SK-N-SH (cell line): ENCODE measurements at regions not wholly inside any gene's neighbourhood (a gene's known extent, or its start where the extent isn't known, plus 50 kb on each side); places are given as distances from the start of the nearest gene placed in this dataset.
A peak's percentile ranks its signal among the peaks of the same experiment; 100 is the strongest.

Source experiments
- CTCF ChIA-PET: fragments of 300-600, 350-600 bp; formaldehyde crosslinking; extraction: SDS; loops from one replicate; lab custom pipeline; 2021; lab: Yijun Ruan, JAX
- POLR2A ChIA-PET: fragments of 350-600 bp; sonication (Branson Sonifier 250); formaldehyde crosslinking; extraction: SDS; loops from one replicate; lab custom pipeline; 2020; ENCODE audit warnings: antibody characterized with exemption, inconsistent platforms; lab: Yijun Ruan, JAX
- DNase-seq: peaks from one replicate; pipeline ENCODE4 v3.0.0; 2012
- H2AFZ ChIP-seq: fragments of 200-600 bp; sonication (generic); 2 replicates; pipeline ENCODE4 v1.8.1; 2016; ENCODE audit warnings: antibody characterized with exemption, mild to moderate bottlenecking, low read depth
- H3F3A ChIP-seq: fragments of 200-600 bp; sonication (generic); replicated peaks from 2 replicates; pipeline ENCODE3; 2016; ENCODE audit warnings: antibody characterized with exemption, mild to moderate bottlenecking; ENCODE audit not compliant: insufficient read depth
- H3K27ac ChIP-seq, 2 experiments: fragments of 200-500 bp in 1 of 2; fragments of 200-600 bp in 1 of 2; sonication (Bioruptor generic) in 1 of 2; sonication (generic), shearing (Covaris generic) in 1 of 2; 2 replicates each; pipeline versions ENCODE4 v1.5.1 to v1.6.1; 2014 to 2016; ENCODE audit warnings: low read depth in 2 of 2, inconsistent platforms in 1 of 2, low read length in 1 of 2, mild to moderate bottlenecking in 1 of 2, mixed read lengths in 1 of 2
- H3K27me3 ChIP-seq: fragments of 200-600 bp; sonication (generic), shearing (Covaris generic); 2 replicates; pipeline ENCODE4 v1.6.1; 2016; ENCODE audit warnings: mixed run types; ENCODE audit not compliant: insufficient read depth
- H3K36me3 ChIP-seq, 2 experiments: fragments of 200-500 bp in 1 of 2; fragments of 200-600 bp in 1 of 2; sonication (Bioruptor generic) in 1 of 2; sonication (generic) in 1 of 2; replicated peaks in 1 of 2; 2 replicates each; pipeline versions ENCODE3 to v1.5.1; 2014 to 2016; ENCODE audit warnings: low read length in 1 of 2, mild to moderate bottlenecking in 1 of 2; ENCODE audit not compliant: insufficient read depth in 2 of 2, control insufficient read depth in 1 of 2
- H3K4me1 ChIP-seq, 2 experiments: fragments of 200-500 bp in 1 of 2; fragments of 200-600 bp in 1 of 2; sonication (Bioruptor generic) in 1 of 2; sonication (generic), shearing (Covaris generic) in 1 of 2; 2 replicates each; pipeline versions ENCODE4 v1.5.1 to v1.6.1; 2014 to 2016; ENCODE audit warnings: low read depth in 1 of 2, low read length in 1 of 2, mixed run types in 1 of 2; ENCODE audit not compliant: insufficient read depth in 2 of 2, control insufficient read depth in 1 of 2
- H3K4me2 ChIP-seq: fragments of 200-600 bp; sonication (generic), shearing (Covaris generic); 2 replicates; pipeline ENCODE4 v1.6.1; 2017; ENCODE audit warnings: mixed run types
- H3K4me3 ChIP-seq, 2 experiments: fragments of 200-500 bp in 1 of 2; fragments of 200-600 bp in 1 of 2; sonication (Bioruptor generic) in 1 of 2; sonication (generic), shearing (Covaris generic) in 1 of 2; 2 replicates each; pipeline versions ENCODE4 v1.5.1 to v1.8.1; 2014 to 2016; ENCODE audit warnings: low read depth in 2 of 2, inconsistent platforms in 1 of 2, low read length in 1 of 2, mild to moderate bottlenecking in 1 of 2, mixed read lengths in 1 of 2, moderate library complexity in 1 of 2
- H3K79me2 ChIP-seq: fragments of 200-600 bp; sonication (generic); 2 replicates; pipeline ENCODE4 v1.8.1; 2017; ENCODE audit warnings: mild to moderate bottlenecking; ENCODE audit not compliant: insufficient read depth
- H3K9ac ChIP-seq: fragments of 200-600 bp; sonication (generic); 2 replicates; pipeline ENCODE4 v1.6.1; 2017; ENCODE audit warnings: mixed run types
- H3K9me2 ChIP-seq: fragments of 200-600 bp; sonication (generic); 2 replicates; pipeline ENCODE4 v1.6.1; 2017; ENCODE audit warnings: mixed run types
- H3K9me3 ChIP-seq: fragments of 200-600 bp; sonication (generic); 2 replicates; pipeline ENCODE4 v1.6.1; 2017; ENCODE audit warnings: mixed run types, mild to moderate bottlenecking, moderate library complexity
- H4K20me1 ChIP-seq: fragments of 200-600 bp; sonication (generic); 2 replicates; pipeline ENCODE4 v1.6.1; 2017; ENCODE audit warnings: mild to moderate bottlenecking, mixed run types; ENCODE audit not compliant: insufficient read depth
- ELF1 ChIP-seq: IDR thresholded peaks from 2 replicates; pipeline ENCODE4 v1.4.0; 2012
- EP300 ChIP-seq, 2 experiments: IDR thresholded peaks; 2 replicates each; pipeline versions ENCODE4 v1.4.0 to v1.6.1; 2012; ENCODE audit warnings: borderline replicate concordance in 1 of 2, low read depth in 1 of 2, low read length in 1 of 2
- FOSL2 ChIP-seq: IDR thresholded peaks from 2 replicates; pipeline ENCODE4 v1.4.0; 2012; ENCODE audit warnings: low read depth, mild to moderate bottlenecking, moderate library complexity, borderline replicate concordance
- GATA2 ChIP-seq: sonication (generic); formaldehyde crosslinking; IDR thresholded peaks from 2 replicates; pipeline ENCODE4 v1.5.0; 2020; ENCODE audit warnings: mild to moderate bottlenecking, missing genetic modification reagents
- MEF2A ChIP-seq: IDR thresholded peaks from 2 replicates; pipeline ENCODE4 v1.4.0; 2012; ENCODE audit warnings: low read depth, borderline replicate concordance
- NFIC ChIP-seq: IDR thresholded peaks from 2 replicates; pipeline ENCODE4 v1.4.0; 2012; ENCODE audit warnings: borderline replicate concordance
- RAD21 ChIP-seq: IDR thresholded peaks from 2 replicates; pipeline ENCODE4 v1.6.1; 2012; ENCODE audit warnings: mild to moderate bottlenecking, low read length
- RCOR1 ChIP-seq: fragments of 150-350 bp; IDR thresholded peaks from 2 replicates; pipeline ENCODE4 v1.6.1; 2017; ENCODE audit warnings: antibody characterized with exemption, low read length
- REST ChIP-seq: IDR thresholded peaks from 2 replicates; pipeline ENCODE4 v1.6.1; 2012; ENCODE audit warnings: mild to moderate bottlenecking, low read depth, low read length, moderate library complexity
- RFX5 ChIP-seq: IDR thresholded peaks from 2 replicates; pipeline ENCODE4 v1.6.1; 2012; ENCODE audit warnings: mild to moderate bottlenecking, improper control_type of control experiment, low read length
- SIN3A ChIP-seq: IDR thresholded peaks from 2 replicates; pipeline ENCODE4 v1.6.1; 2012; ENCODE audit warnings: low read depth, mild to moderate bottlenecking, low read length, moderate library complexity, borderline replicate concordance
- SMC3 ChIP-seq: IDR thresholded peaks from 2 replicates; pipeline ENCODE4 v1.6.1; 2012; ENCODE audit warnings: low read depth, low read length, improper control_type of control experiment
- TCF12 ChIP-seq: IDR thresholded peaks from 2 replicates; pipeline ENCODE4 v1.4.0; 2012
- WGBS: methylation state at CpG from one replicate; pipeline ENCODE4 v1.1.6; 2017; ENCODE audit warnings: low lambda C conversion rate; 5-methylcytosine and 5-hydroxymethylcytosine counted together
- TF ChIP-seq, protein P1 (sequence below): fragments of 200-600 bp; sonication (generic); IDR thresholded peaks from 2 replicates; pipeline ENCODE4 v1.6.1; 2017; ENCODE audit warnings: antibody characterized with exemption, mild to moderate bottlenecking, moderate library complexity
- TF ChIP-seq, protein P2 (sequence below): IDR thresholded peaks from 2 replicates; pipeline ENCODE4; 2012

DNA sequence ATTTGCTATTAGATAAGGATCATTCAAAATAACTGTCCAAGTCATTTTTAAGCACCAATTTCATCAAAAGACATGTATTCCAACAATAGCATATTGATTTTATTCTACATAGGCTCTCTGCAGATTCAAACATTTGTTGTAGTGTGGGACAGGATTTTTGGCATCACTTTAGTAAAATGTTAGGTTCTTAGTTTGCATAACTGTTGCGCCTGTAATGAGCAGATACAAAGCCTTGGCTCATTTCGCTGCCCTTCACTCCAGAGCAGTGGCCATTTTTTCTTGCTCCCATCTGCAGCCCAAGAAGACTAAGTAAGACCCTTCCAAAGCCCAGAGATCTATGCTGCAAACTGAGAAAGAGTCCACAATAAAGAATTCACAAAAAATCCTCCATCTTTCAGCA lies 446.0 kb upstream of the MPDZ start (continued):
- TF ChIP-seq REST: no peak
- TF ChIP-seq, all 33 proteins: peak for 0

DNA sequence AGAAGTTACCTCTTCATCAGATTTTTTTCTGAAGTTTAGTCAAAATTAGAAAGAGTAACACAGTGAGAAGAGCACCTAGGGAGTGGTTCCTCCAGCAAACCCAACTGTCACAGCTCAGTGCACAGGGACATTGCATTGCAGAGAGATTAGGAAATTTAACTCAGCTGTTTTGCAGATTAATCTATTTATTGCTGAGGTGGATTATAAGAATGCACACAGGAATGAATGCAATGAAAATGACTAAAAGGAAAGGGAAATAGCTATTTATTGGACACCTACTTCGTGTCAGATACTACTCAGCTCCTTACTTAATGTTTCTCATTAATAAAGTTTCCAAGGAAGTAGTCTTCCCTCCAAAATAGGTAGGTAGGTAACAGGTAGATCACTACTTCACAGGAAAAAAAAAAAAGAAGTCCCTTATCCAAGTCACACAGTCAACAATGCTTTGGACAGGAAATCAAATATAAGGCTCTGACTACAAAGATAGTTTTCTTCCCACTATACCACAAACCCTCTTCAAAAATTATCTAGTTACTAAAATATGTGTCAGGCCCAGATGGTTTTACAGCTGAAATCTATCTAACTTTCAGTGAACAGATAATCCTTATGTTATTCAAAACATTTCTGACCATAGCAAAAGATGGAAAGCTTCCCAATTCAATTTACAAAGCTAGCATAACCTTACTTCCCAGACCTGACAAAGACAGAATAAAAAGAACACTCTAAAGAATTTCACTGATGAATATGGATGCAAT lies 442.2 kb upstream of the MPDZ start:
- Histone ChIP-seq H3K9ac (no peak overlapping the region), H3K9me2 (no peaks in the 10 kb centered on the region), H3K27me3 (no peaks in the 10 kb centered on the region), H3K36me3 (no peaks in the 10 kb centered on the region), H4K20me1 (no peaks in the 10 kb centered on the region), H2AFZ (no peak overlapping the region), H3K4me3 (no peak overlapping the region), H3K79me2 (no peaks in the 10 kb centered on the region), H3K9me3 (peaks cover 3% of the 10 kb centered on the region; the same call in 1 of the 2 replicates), H3K4me2 (no peak overlapping the region), H3K27ac (no peak overlapping the region), H3F3A (no peaks in the 10 kb centered on the region), H3K4me1 (peaks cover 3 to 4% of the 10 kb centered on the region in 2 experiments; a peak in 2 of 4 replicates)
- ChIA-PET POLR2A (interaction anchor here (0.5 kb wide), 1 partner anchor 1706 kb away, joined by 3 read pairs; no protein-coding TSS in a partner anchor), CTCF (no interaction called here)
- TF ChIP-seq RFX5 (no peak), TCF12 (peak; percentile 52; the same call in 1 of the 2 replicates)
- 24% methylated on average over 1 of the region's 1 CpG for WGBS
- DNase-seq: no peak

GRCh38 chr9:13719981-13720676 lies 440.6 kb upstream of the MPDZ start:
- no peak for TF ChIP-seq RAD21
- no peak for TF ChIP-seq NFIC
- TF ChIP-seq ELF1: no peak
- TF ChIP-seq RCOR1: no peak
- TF ChIP-seq EP300 (IDR thresholded peaks at IDR 0.05; ENCODE audit: borderline replicate concordance in 1 of 2, low read depth in 1 of 2, low read length in 1 of 2): no peak
- TF ChIP-seq, protein P1, sequence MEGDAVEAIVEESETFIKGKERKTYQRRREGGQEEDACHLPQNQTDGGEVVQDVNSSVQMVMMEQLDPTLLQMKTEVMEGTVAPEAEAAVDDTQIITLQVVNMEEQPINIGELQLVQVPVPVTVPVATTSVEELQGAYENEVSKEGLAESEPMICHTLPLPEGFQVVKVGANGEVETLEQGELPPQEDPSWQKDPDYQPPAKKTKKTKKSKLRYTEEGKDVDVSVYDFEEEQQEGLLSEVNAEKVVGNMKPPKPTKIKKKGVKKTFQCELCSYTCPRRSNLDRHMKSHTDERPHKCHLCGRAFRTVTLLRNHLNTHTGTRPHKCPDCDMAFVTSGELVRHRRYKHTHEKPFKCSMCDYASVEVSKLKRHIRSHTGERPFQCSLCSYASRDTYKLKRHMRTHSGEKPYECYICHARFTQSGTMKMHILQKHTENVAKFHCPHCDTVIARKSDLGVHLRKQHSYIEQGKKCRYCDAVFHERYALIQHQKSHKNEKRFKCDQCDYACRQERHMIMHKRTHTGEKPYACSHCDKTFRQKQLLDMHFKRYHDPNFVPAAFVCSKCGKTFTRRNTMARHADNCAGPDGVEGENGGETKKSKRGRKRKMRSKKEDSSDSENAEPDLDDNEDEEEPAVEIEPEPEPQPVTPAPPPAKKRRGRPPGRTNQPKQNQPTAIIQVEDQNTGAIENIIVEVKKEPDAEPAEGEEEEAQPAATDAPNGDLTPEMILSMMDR: no peak
- no peak for TF ChIP-seq SMC3
- no peak for TF ChIP-seq FOSL2
- no peak for TF ChIP-seq MEF2A
- no peak for TF ChIP-seq GATA2 (CRISPR knock-in tag)
- TF ChIP-seq, protein P2, sequence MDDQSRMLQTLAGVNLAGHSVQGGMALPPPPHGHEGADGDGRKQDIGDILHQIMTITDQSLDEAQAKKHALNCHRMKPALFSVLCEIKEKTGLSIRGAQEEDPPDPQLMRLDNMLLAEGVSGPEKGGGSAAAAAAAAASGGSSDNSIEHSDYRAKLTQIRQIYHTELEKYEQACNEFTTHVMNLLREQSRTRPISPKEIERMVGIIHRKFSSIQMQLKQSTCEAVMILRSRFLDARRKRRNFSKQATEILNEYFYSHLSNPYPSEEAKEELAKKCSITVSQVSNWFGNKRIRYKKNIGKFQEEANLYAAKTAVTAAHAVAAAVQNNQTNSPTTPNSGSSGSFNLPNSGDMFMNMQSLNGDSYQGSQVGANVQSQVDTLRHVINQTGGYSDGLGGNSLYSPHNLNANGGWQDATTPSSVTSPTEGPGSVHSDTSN: no peak
- TF ChIP-seq SIN3A: no peak
- POLR2A ChIA-PET: no interaction called here
- no peaks in the 10 kb centered on the region for H4K20me1 ChIP-seq
- peaks cover 3% of the 10 kb centered on the region; the same call in 1 of the 2 replicates for H3K9me3 ChIP-seq
- no peak for DNase-seq
- H2AFZ ChIP-seq: no peak overlapping the region
- H3K36me3 ChIP-seq: no peaks in the 10 kb centered on the region
- 76% methylated on average over 6 of the region's 6 CpGs for WGBS
- no peaks in the 10 kb centered on the region for H3K9me2 ChIP-seq
- H3K4me1 ChIP-seq: peaks cover 3 to 5% of the 10 kb centered on the region in 2 experiments; a peak in 2 of 4 replicates
- H3K79me2 ChIP-seq: no peaks in the 10 kb centered on the region
- H3K4me3 ChIP-seq: no peak overlapping the region
- H3K27ac ChIP-seq: no peak overlapping the region
- H3K27me3 ChIP-seq: no peaks in the 10 kb centered on the region
- no peak overlapping the region for H3K4me2 ChIP-seq
- H3K9ac ChIP-seq: no peak overlapping the region
- CTCF ChIA-PET: no interaction called here
- H3F3A ChIP-seq: no peaks in the 10 kb centered on the region
